C4-2B (cell line): ENCODE measurements at regions not wholly inside any gene's neighbourhood (a gene's known extent, or its start where the extent isn't known, plus 50 kb on each side); places are given as distances from the start of the nearest gene placed in this dataset.

Source experiments
- CTCF ChIP-seq: fragments of 450-650 bp; conservative IDR thresholded peaks from 2 replicates; pipeline ENCODE4 v1.5.1; 2017; ENCODE audit warnings: mild to moderate bottlenecking
- ZFX ChIP-seq: fragments of 450-650 bp; IDR thresholded peaks from 2 replicates; pipeline ENCODE4 v1.6.1; 2017

DNA sequence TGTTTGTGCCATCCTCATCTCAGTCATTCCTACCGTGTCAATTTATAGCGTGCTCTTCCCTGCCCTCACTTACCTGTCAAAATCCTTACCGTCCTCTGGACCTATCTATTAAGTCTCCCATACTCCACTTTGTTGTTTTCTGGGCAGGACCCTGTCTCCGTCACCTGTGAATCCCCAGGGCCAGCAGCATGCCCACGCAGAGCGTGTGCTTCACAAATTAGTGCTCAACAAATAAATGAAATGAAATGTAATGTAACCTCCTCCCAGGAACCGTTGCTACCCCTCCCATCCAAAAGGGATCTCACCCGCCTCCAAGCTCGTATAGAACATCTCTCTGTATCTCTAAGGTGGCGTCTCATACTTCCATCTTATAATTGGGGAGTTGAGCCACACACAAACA is 589.9 kb upstream of the MGMT start:
- no peak for TF ChIP-seq CTCF
- TF ChIP-seq ZFX: no peak
